K562 (cell line): ENCODE measurements at regions not wholly inside any gene's neighbourhood (a gene's known extent, or its start where the extent isn't known, plus 50 kb on each side); places are given as distances from the start of the nearest gene placed in this dataset.
"Not testable (repeated sequence)": the region's sequence is repeated elsewhere in the genome, so short reads cannot be mapped to it uniquely, and the experiment has no call there.

ENCODE experiments used
- ATAC-seq: fragments of 200-7000 bp; cut with Tn5 transposase; 3 replicates; pipeline ENCODE4 v1.9.1; 2020; ENCODE audit warnings: moderate library complexity
- BruUV-seq: library from RNA; stranded (reverse); fragments of 400-500 nt; replicated peaks from 2 replicates; lab custom pipeline; 2021; lab: Mats Ljungman, UMichigan
- CTCF ChIA-PET: fragments of 300-600 bp; formaldehyde crosslinking; extraction: SDS; loops from one replicate; lab custom pipeline; 2021; ENCODE audit warnings: low intra/inter-chr PET ratio; lab: Yijun Ruan, JAX
- POLR2A ChIA-PET: fragments of 300-600, 350-650 bp; sonication (Branson Sonifier 250); formaldehyde crosslinking; extraction: SDS; loops from one replicate; lab custom pipeline; 2021; ENCODE audit warnings: antibody characterized with exemption, inconsistent platforms; lab: Yijun Ruan, JAX
- DNase-seq, 4 experiments: peaks; one replicate each; pipeline versions ENCODE4 v3.0.0 to v3.0.0-alpha.2; 2011 to 2018; ENCODE audit warnings: low spot score in 3 of 4, mixed read lengths in 3 of 4; ENCODE audit errors: extremely low read depth in 1 of 4
- FAIRE-seq: peaks from 2 replicates; lab custom pipeline; 2011; peaks lifted over from hg19 to GRCh38; lab: Jason Lieb, UNC
- H2AFZ ChIP-seq: 2 replicates; pipeline ENCODE4 v1.6.0; 2011; ENCODE audit warnings: low read depth, low read length, control low read depth, inconsistent platforms
- H3K27ac ChIP-seq: fragments of 200-600 bp; 3 replicates; pipeline ENCODE4 v1.8.0; 2011; ENCODE audit warnings: low read depth, mild to moderate bottlenecking, control low read depth, inconsistent platforms, low read length, moderate library complexity, mixed read lengths; ENCODE audit errors: extremely low read depth
- H3K27me3 ChIP-seq, 2 experiments: fragments of 300-600 bp in 1 of 2; 2 replicates in 1 of 2; 3 replicates in 1 of 2; pipeline versions ENCODE4 v1.6.0 to v1.8.0; 2011; ENCODE audit warnings: inconsistent platforms in 2 of 2, low read length in 2 of 2, mild to moderate bottlenecking in 1 of 2, mixed read lengths in 1 of 2, moderate library complexity in 1 of 2; ENCODE audit not compliant: control insufficient read depth in 2 of 2, insufficient read depth in 2 of 2
- H3K36me3 ChIP-seq: fragments of 300-600 bp; 3 replicates; pipeline ENCODE4 v1.8.0; 2011; ENCODE audit warnings: mild to moderate bottlenecking, low read length, inconsistent platforms; ENCODE audit not compliant: control insufficient read depth, insufficient read depth
- H3K4me1 ChIP-seq, 2 experiments: fragments of 200-600 bp in 1 of 2; replicated peaks in 1 of 2; 2 replicates in 1 of 2; 3 replicates in 1 of 2; pipeline versions ENCODE4 v1.5.1 to v1.8.0; 2011; ENCODE audit warnings: inconsistent platforms in 2 of 2, low read length in 2 of 2, mild to moderate bottlenecking in 1 of 2, mixed read lengths in 1 of 2, moderate library complexity in 1 of 2; ENCODE audit not compliant: control insufficient read depth in 2 of 2, insufficient read depth in 2 of 2
- H3K4me2 ChIP-seq: 2 replicates; pipeline ENCODE4 v1.6.1; 2011; ENCODE audit warnings: low read length, control low read depth, inconsistent platforms, mixed read lengths; ENCODE audit not compliant: insufficient read depth
- H3K4me3 ChIP-seq: fragments of 200-600 bp; sonication (generic), shearing (Covaris generic); 2 replicates; pipeline ENCODE4 v1.5.1; 2016; ENCODE audit warnings: control low read depth, inconsistent platforms
- H3K79me2 ChIP-seq: fragments of 200-600 bp; 3 replicates; pipeline ENCODE4 v1.8.0; 2011; ENCODE audit warnings: low read length, inconsistent platforms; ENCODE audit not compliant: control insufficient read depth, insufficient read depth
- H3K9ac ChIP-seq, 2 experiments: 2 replicates each; pipeline versions ENCODE4 v1.6.0 to v1.6.1; 2011; ENCODE audit warnings: low read depth in 2 of 2, low read length in 2 of 2, control low read depth in 1 of 2, inconsistent platforms in 1 of 2, mild to moderate bottlenecking in 1 of 2, mixed read lengths in 1 of 2; ENCODE audit not compliant: insufficient read depth in 1 of 2
- H3K9me1 ChIP-seq: one replicate; pipeline ENCODE4 v1.6.0; 2011; ENCODE audit warnings: inconsistent platforms, mild to moderate bottlenecking, low read length, moderate library complexity; ENCODE audit not compliant: control insufficient read depth, insufficient read depth
- H3K9me3 ChIP-seq: replicated peaks from 2 replicates; pipeline ENCODE4 v1.5.1; 2011; ENCODE audit warnings: low read depth, low read length, inconsistent platforms; ENCODE audit not compliant: control insufficient read depth, insufficient read depth
- H4K20me1 ChIP-seq: replicated peaks from 2 replicates; pipeline ENCODE4 v1.6.1; 2011; ENCODE audit warnings: low read length, inconsistent platforms, mixed read lengths; ENCODE audit not compliant: control insufficient read depth, insufficient read depth
- ZNF146 ChIP-seq: IDR thresholded peaks from one replicate; pipeline ENCODE4 v1.6.1; 2018; ENCODE audit warnings: missing compliant biosample characterization; ENCODE audit not compliant: unreplicated experiment
- ZNF766 ChIP-seq: fragments of 200-800 bp; sonication (Bioruptor generic); conservative IDR thresholded peaks from 2 replicates; pipeline ENCODE4 v1.6.1; 2016; ENCODE audit warnings: missing genetic modification characterization, missing compliant biosample characterization
- ZNF77 ChIP-seq: fragments of 250-450 bp; sonication (Bioruptor Pico); IDR thresholded peaks from 2 replicates; pipeline ENCODE4 v1.5.0; 2020
- WGBS: fragments of 100-300 bp; shearing (Covaris generic); methylation state at CpG from one replicate; pipeline ENCODE4 v1.1.6; 2016; ENCODE audit warnings: low coverage, mixed read lengths; ENCODE audit not compliant: insufficient coverage; ENCODE audit errors: missing lambda C conversion rate; 5-methylcytosine and 5-hydroxymethylcytosine counted together
- in situ Hi-C: fragments of 300-500 bp; cut with MboI; formaldehyde crosslinking; loops from 4 replicates; pipeline ENCODE4 v1.15.0; 2018; ENCODE audit warnings: inconsistent platforms, mixed read lengths
- intact Hi-C: fragments of 100-400 bp; cut with micrococcal nuclease; formaldehyde crosslinking; loops from 2 replicates; pipeline ENCODE4 v1.14.2; 2022
- TF ChIP-seq, protein P1 (sequence below): fragments of 250-450 bp; sonication (Bioruptor Pico); IDR thresholded peaks from 2 replicates; pipeline ENCODE4 v1.4.0; 2020; ENCODE audit warnings: mild to moderate bottlenecking, moderate library complexity
- TF ChIP-seq, protein P2 (sequence below), 2 experiments: fragments of 450-650 bp in 1 of 2; sonication (generic) in 1 of 2; formaldehyde crosslinking; conservative IDR thresholded peaks; 2 replicates each; pipeline versions ENCODE4 v1.4.0 to v1.8.1; 2020 to 2022; ENCODE audit warnings: mild to moderate bottlenecking in 1 of 2, missing genetic modification reagents in 1 of 2

DNA sequence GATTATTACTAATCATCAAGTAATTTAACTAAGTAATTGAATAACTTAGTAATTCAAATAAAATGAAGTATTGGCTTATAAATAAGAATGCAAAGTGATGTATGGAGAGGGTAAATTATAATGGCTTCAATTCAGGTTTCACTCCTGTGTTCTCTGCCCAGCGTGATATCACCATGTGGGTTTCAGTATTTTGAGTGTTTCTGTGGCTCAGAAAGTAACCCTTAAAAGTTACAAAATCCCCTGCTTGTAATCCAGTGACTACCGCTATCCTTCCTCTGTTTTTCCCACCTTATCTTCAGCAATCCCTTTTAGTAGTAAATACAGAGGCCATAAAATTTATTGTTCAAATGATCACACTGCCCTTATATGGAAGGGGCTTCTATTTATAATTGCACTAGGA, 316.4 kb upstream of the CFAP20DC start (continued):
- TF ChIP-seq, protein P1, sequence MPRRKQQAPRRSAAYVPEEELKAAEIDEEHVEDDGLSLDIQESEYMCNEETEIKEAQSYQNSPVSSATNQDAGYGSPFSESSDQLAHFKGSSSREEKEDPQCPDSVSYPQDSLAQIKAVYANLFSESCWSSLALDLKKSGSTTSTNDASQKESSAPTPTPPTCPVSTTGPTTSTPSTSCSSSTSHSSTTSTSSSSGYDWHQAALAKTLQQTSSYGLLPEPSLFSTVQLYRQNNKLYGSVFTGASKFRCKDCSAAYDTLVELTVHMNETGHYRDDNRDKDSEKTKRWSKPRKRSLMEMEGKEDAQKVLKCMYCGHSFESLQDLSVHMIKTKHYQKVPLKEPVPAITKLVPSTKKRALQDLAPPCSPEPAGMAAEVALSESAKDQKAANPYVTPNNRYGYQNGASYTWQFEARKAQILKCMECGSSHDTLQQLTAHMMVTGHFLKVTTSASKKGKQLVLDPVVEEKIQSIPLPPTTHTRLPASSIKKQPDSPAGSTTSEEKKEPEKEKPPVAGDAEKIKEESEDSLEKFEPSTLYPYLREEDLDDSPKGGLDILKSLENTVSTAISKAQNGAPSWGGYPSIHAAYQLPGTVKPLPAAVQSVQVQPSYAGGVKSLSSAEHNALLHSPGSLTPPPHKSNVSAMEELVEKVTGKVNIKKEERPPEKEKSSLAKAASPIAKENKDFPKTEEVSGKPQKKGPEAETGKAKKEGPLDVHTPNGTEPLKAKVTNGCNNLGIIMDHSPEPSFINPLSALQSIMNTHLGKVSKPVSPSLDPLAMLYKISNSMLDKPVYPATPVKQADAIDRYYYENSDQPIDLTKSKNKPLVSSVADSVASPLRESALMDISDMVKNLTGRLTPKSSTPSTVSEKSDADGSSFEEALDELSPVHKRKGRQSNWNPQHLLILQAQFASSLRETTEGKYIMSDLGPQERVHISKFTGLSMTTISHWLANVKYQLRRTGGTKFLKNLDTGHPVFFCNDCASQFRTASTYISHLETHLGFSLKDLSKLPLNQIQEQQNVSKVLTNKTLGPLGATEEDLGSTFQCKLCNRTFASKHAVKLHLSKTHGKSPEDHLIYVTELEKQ (CRISPR knock-in tag): no peak
- TF ChIP-seq ZNF146 (no peak), ZNF77 (CRISPR knock-in tag) (no peak)

DNA sequence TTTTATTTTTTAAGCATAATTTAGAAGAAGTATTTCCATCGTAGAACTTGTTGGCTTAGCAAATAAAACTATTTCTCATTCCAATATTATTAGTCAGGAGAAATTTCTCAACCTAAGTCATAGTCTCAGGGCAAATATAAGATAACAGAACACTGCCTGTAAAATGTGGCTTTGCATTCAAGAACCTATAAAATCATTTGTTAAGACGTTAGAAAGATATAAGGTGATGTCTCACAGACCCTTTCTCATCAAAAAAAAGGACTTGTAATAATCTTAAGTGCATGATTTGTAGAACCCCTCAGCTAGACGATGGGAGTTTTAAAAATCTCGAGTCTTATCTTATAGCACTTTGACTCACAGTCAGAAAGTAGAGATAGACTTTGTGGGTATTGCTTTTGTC, 314.7 kb upstream of the CFAP20DC start:
- H3K4me3 ChIP-seq: no peak overlapping the region
- no peak for ATAC-seq
- no peaks in the 10 kb centered on the region for H3K4me1 ChIP-seq
- WGBS: 0% methylated on average over 4 of the region's 4 CpGs
- H3K9me1 ChIP-seq: no peaks in the 10 kb centered on the region
- no peaks in the 10 kb centered on the region for H3K27me3 ChIP-seq
- intact Hi-C loops (no loop called here), in situ Hi-C loops (no loop called here)
- DNase-seq: no peak
- TF ChIP-seq, protein P2, sequence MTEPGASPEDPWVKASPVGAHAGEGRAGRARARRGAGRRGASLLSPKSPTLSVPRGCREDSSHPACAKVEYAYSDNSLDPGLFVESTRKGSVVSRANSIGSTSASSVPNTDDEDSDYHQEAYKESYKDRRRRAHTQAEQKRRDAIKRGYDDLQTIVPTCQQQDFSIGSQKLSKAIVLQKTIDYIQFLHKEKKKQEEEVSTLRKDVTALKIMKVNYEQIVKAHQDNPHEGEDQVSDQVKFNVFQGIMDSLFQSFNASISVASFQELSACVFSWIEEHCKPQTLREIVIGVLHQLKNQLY (CRISPR knock-in tag; conservative IDR thresholded peaks at IDR 0.05): no peak
- no peak for TF ChIP-seq ZNF766
- TF ChIP-seq, all 486 proteins: peak for 0
- ChIA-PET POLR2A (no interaction called here), CTCF (no interaction called here)
- no peaks in the 10 kb centered on the region for H3K36me3 ChIP-seq
- H3K27ac ChIP-seq: no peak overlapping the region
- no peaks in the 10 kb centered on the region for H3K79me2 ChIP-seq
- H3K9ac ChIP-seq: no peak overlapping the region
- H3K4me2 ChIP-seq: no peak overlapping the region
- BruUV-seq: no TSS peak
- H4K20me1 ChIP-seq: no peaks in the 10 kb centered on the region
- no peaks in the 10 kb centered on the region for H3K9me3 ChIP-seq
- no peak overlapping the region for H2AFZ ChIP-seq
- FAIRE-seq: no peak

DNA sequence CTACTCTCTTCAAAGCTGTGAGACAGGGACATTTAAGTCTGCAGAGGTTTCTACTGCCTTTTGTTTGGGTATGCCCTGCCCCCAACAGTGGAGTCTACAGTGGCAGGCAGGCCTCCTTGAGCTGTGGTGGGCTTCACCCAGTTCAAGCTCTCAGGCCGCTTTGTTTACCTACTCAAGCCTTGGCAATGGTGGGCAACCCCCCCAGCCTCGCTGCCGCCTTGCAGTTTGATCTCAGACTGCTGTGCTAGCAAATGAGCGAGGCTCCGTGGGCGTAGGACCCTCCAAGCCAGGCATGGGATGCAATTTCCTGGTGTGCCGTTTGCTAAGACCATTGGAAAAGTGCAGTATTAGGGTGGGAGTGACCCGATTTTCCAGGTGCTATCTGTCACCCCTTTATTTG, 310.5 kb upstream of the CFAP20DC start:
- 2% methylated on average over 8 of the region's 8 CpGs for WGBS
- H3K9me3 ChIP-seq, H3K9ac ChIP-seq, in situ Hi-C loops, H3K4me2 ChIP-seq, BruUV-seq, H4K20me1 ChIP-seq, H3K79me2 ChIP-seq, CTCF ChIA-PET, H3K36me3 ChIP-seq, DNase-seq, intact Hi-C loops, H3K4me1 ChIP-seq, H3K9me1 ChIP-seq, FAIRE-seq, ATAC-seq, H3K27me3 ChIP-seq, H3K27ac ChIP-seq, H2AFZ ChIP-seq, POLR2A ChIA-PET, H3K4me3 ChIP-seq: not testable (repeated sequence)
